K562 (cell line): ENCODE measurements at regions not wholly inside any gene's neighbourhood (a gene's known extent, or its start where the extent isn't known, plus 50 kb on each side); places are given as distances from the start of the nearest gene placed in this dataset.

ENCODE experiments used
- ATAC-seq: fragments of 200-7000 bp; cut with Tn5 transposase; 3 replicates; pipeline ENCODE4 v1.9.1; 2020; ENCODE audit warnings: moderate library complexity
- BruUV-seq: library from RNA; stranded (reverse); fragments of 400-500 nt; replicated peaks from 2 replicates; lab custom pipeline; 2021; lab: Mats Ljungman, UMichigan
- CTCF ChIA-PET: fragments of 300-600 bp; formaldehyde crosslinking; extraction: SDS; loops from one replicate; lab custom pipeline; 2021; ENCODE audit warnings: low intra/inter-chr PET ratio; lab: Yijun Ruan, JAX
- POLR2A ChIA-PET: fragments of 300-600, 350-650 bp; sonication (Branson Sonifier 250); formaldehyde crosslinking; extraction: SDS; loops from one replicate; lab custom pipeline; 2021; ENCODE audit warnings: antibody characterized with exemption, inconsistent platforms; lab: Yijun Ruan, JAX
- DNase-seq, 4 experiments: peaks; one replicate each; pipeline versions ENCODE4 v3.0.0 to v3.0.0-alpha.2; 2011 to 2018; ENCODE audit warnings: low spot score in 3 of 4, mixed read lengths in 3 of 4; ENCODE audit errors: extremely low read depth in 1 of 4
- FAIRE-seq: peaks from 2 replicates; lab custom pipeline; 2011; peaks lifted over from hg19 to GRCh38; lab: Jason Lieb, UNC
- H2AFZ ChIP-seq: 2 replicates; pipeline ENCODE4 v1.6.0; 2011; ENCODE audit warnings: low read depth, low read length, control low read depth, inconsistent platforms
- H3K27ac ChIP-seq: fragments of 200-600 bp; 3 replicates; pipeline ENCODE4 v1.8.0; 2011; ENCODE audit warnings: low read depth, mild to moderate bottlenecking, control low read depth, inconsistent platforms, low read length, moderate library complexity, mixed read lengths; ENCODE audit errors: extremely low read depth
- H3K27me3 ChIP-seq, 2 experiments: fragments of 300-600 bp in 1 of 2; 2 replicates in 1 of 2; 3 replicates in 1 of 2; pipeline versions ENCODE4 v1.6.0 to v1.8.0; 2011; ENCODE audit warnings: inconsistent platforms in 2 of 2, low read length in 2 of 2, mild to moderate bottlenecking in 1 of 2, mixed read lengths in 1 of 2, moderate library complexity in 1 of 2; ENCODE audit not compliant: control insufficient read depth in 2 of 2, insufficient read depth in 2 of 2
- H3K36me3 ChIP-seq: fragments of 300-600 bp; 3 replicates; pipeline ENCODE4 v1.8.0; 2011; ENCODE audit warnings: mild to moderate bottlenecking, low read length, inconsistent platforms; ENCODE audit not compliant: control insufficient read depth, insufficient read depth
- H3K4me1 ChIP-seq, 2 experiments: fragments of 200-600 bp in 1 of 2; replicated peaks in 1 of 2; 2 replicates in 1 of 2; 3 replicates in 1 of 2; pipeline versions ENCODE4 v1.5.1 to v1.8.0; 2011; ENCODE audit warnings: inconsistent platforms in 2 of 2, low read length in 2 of 2, mild to moderate bottlenecking in 1 of 2, mixed read lengths in 1 of 2, moderate library complexity in 1 of 2; ENCODE audit not compliant: control insufficient read depth in 2 of 2, insufficient read depth in 2 of 2
- H3K4me2 ChIP-seq: 2 replicates; pipeline ENCODE4 v1.6.1; 2011; ENCODE audit warnings: low read length, control low read depth, inconsistent platforms, mixed read lengths; ENCODE audit not compliant: insufficient read depth
- H3K4me3 ChIP-seq: fragments of 200-600 bp; sonication (generic), shearing (Covaris generic); 2 replicates; pipeline ENCODE4 v1.5.1; 2016; ENCODE audit warnings: control low read depth, inconsistent platforms
- H3K79me2 ChIP-seq: fragments of 200-600 bp; 3 replicates; pipeline ENCODE4 v1.8.0; 2011; ENCODE audit warnings: low read length, inconsistent platforms; ENCODE audit not compliant: control insufficient read depth, insufficient read depth
- H3K9ac ChIP-seq, 2 experiments: 2 replicates each; pipeline versions ENCODE4 v1.6.0 to v1.6.1; 2011; ENCODE audit warnings: low read depth in 2 of 2, low read length in 2 of 2, control low read depth in 1 of 2, inconsistent platforms in 1 of 2, mild to moderate bottlenecking in 1 of 2, mixed read lengths in 1 of 2; ENCODE audit not compliant: insufficient read depth in 1 of 2
- H3K9me1 ChIP-seq: one replicate; pipeline ENCODE4 v1.6.0; 2011; ENCODE audit warnings: inconsistent platforms, mild to moderate bottlenecking, low read length, moderate library complexity; ENCODE audit not compliant: control insufficient read depth, insufficient read depth
- H3K9me3 ChIP-seq: replicated peaks from 2 replicates; pipeline ENCODE4 v1.5.1; 2011; ENCODE audit warnings: low read depth, low read length, inconsistent platforms; ENCODE audit not compliant: control insufficient read depth, insufficient read depth
- H4K20me1 ChIP-seq: replicated peaks from 2 replicates; pipeline ENCODE4 v1.6.1; 2011; ENCODE audit warnings: low read length, inconsistent platforms, mixed read lengths; ENCODE audit not compliant: control insufficient read depth, insufficient read depth
- BRD9 ChIP-seq: fragments of 450-650 bp; IDR thresholded peaks from 2 replicates; pipeline ENCODE4 v1.6.1; 2018; ENCODE audit warnings: low read depth; ENCODE audit not compliant: partially characterized antibody
- KDM4B ChIP-seq, 2 experiments: fragments of 450-650 bp in 1 of 2; sonication (generic) in 1 of 2; IDR thresholded peaks; 2 replicates each; pipeline ENCODE4 v1.6.1; 2016 to 2017; ENCODE audit warnings: borderline replicate concordance in 2 of 2, antibody characterized with exemption in 1 of 2, low read depth in 1 of 2, mild to moderate bottlenecking in 1 of 2
- NFIC ChIP-seq: fragments of 450-650 bp; IDR thresholded peaks from 2 replicates; pipeline ENCODE4 v1.6.1; 2017; ENCODE audit warnings: mild to moderate bottlenecking, inconsistent platforms
- RBM17 ChIP-seq: fragments of 200-400 bp; formaldehyde crosslinking; IDR thresholded peaks from 2 replicates; pipeline ENCODE4 v1.6.1; 2017; ENCODE audit warnings: low read depth, mild to moderate bottlenecking, low read length, borderline replicate concordance
- ZNF263 ChIP-seq: sonication (generic); formaldehyde crosslinking; IDR thresholded peaks from 2 replicates; pipeline ENCODE4 v1.8.0; 2022; ENCODE audit warnings: mild to moderate bottlenecking, missing genetic modification reagents, borderline replicate concordance
- WGBS: fragments of 100-300 bp; shearing (Covaris generic); methylation state at CpG from one replicate; pipeline ENCODE4 v1.1.6; 2016; ENCODE audit warnings: low coverage, mixed read lengths; ENCODE audit not compliant: insufficient coverage; ENCODE audit errors: missing lambda C conversion rate; 5-methylcytosine and 5-hydroxymethylcytosine counted together
- in situ Hi-C: fragments of 300-500 bp; cut with MboI; formaldehyde crosslinking; loops from 4 replicates; pipeline ENCODE4 v1.15.0; 2018; ENCODE audit warnings: inconsistent platforms, mixed read lengths
- intact Hi-C: fragments of 100-400 bp; cut with micrococcal nuclease; formaldehyde crosslinking; loops from 2 replicates; pipeline ENCODE4 v1.14.2; 2022
- TF ChIP-seq, protein P1 (sequence below): fragments of 250-450 bp; sonication (Bioruptor Pico); IDR thresholded peaks from 2 replicates; pipeline ENCODE4 v1.5.0; 2020; ENCODE audit warnings: mild to moderate bottlenecking, borderline replicate concordance

DNA sequence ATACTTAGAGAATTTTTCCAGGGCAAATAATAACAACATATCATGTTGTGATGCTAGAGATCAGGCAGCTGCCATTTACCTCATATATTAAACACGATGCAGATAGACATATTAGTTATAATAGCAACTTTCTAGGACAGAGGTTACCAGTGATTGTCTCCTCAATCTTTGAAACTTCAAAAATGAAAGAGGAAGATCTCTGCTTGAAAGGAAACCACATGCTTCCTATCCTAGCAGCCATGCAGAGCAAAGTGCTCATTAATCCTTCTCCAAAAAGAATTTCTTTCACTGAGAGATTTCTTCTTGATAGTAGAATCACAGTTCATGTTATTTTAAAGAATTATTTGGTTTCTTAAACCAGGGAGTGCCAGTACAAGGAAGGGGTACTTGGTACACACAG lies 317.2 kb downstream of the CPS1 start (continued):
- TF ChIP-seq KDM4B (IDR thresholded peaks at IDR 0.05; ENCODE audit: borderline replicate concordance in 2 of 2, low read depth in 1 of 2) (no peak), ZNF263 (CRISPR knock-in tag) (no peak), BRD9 (no peak)

DNA sequence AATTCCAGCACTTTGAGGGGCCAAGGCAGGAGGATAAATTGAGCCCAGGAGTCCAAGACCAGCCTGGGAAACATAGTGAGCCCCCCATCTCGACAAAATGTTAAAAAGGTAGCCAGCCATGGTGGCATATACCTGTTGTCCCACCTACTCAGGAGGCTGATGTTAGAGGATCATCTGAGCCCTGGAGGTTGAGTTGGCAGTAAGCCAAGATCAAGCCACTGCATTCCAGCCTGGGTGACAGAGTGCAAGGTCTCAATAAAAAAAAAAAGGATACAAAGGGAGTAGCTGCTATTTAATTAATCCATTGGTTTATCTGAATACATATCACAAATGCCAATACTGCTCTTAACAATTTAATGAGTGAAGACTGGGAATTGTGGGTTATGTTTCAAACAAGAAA lies 327.8 kb downstream of the CPS1 start:
- no peak overlapping the region for H2AFZ ChIP-seq
- H3K27ac ChIP-seq: no peak overlapping the region
- DNase-seq: no peak
- no peaks in the 10 kb centered on the region for H3K79me2 ChIP-seq
- no TSS peak for BruUV-seq
- POLR2A ChIA-PET: no interaction called here
- H3K4me1 ChIP-seq: no peaks in the 10 kb centered on the region
- CTCF ChIA-PET: no interaction called here
- no peak for FAIRE-seq
- no peaks in the 10 kb centered on the region for H4K20me1 ChIP-seq
- no peak overlapping the region for H3K4me2 ChIP-seq
- H3K27me3 ChIP-seq: no peaks in the 10 kb centered on the region
- ATAC-seq: no peak
- no peaks in the 10 kb centered on the region for H3K9me1 ChIP-seq
- H3K36me3 ChIP-seq: no peaks in the 10 kb centered on the region
- 0% methylated on average over 1 of the region's 1 CpG for WGBS
- TF ChIP-seq NFIC (peak; percentile 60), RBM17 (no peak)
- TF ChIP-seq, protein P1, sequence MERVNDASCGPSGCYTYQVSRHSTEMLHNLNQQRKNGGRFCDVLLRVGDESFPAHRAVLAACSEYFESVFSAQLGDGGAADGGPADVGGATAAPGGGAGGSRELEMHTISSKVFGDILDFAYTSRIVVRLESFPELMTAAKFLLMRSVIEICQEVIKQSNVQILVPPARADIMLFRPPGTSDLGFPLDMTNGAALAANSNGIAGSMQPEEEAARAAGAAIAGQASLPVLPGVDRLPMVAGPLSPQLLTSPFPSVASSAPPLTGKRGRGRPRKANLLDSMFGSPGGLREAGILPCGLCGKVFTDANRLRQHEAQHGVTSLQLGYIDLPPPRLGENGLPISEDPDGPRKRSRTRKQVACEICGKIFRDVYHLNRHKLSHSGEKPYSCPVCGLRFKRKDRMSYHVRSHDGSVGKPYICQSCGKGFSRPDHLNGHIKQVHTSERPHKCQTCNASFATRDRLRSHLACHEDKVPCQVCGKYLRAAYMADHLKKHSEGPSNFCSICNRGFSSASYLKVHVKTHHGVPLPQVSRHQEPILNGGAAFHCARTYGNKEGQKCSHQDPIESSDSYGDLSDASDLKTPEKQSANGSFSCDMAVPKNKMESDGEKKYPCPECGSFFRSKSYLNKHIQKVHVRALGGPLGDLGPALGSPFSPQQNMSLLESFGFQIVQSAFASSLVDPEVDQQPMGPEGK (CRISPR knock-in tag): no peak
- TF ChIP-seq, all 486 proteins: peak for 1
- H3K9me3 ChIP-seq: no peaks in the 10 kb centered on the region
- H3K4me3 ChIP-seq: no peak overlapping the region
- no peak overlapping the region for H3K9ac ChIP-seq
- in situ Hi-C loops: no loop called here
- intact Hi-C loops: no loop called here
